Loucy (cell line): ENCODE measurements at regions not wholly inside any gene's neighbourhood (a gene's known extent, or its start where the extent isn't known, plus 50 kb on each side); places are given as distances from the start of the nearest gene placed in this dataset.

ENCODE experiments used
- EZH2phosphoT487 ChIP-seq: fragments of 200-600 bp; IDR thresholded peaks from 2 replicates; pipeline ENCODE4 v1.6.1; 2018; ENCODE audit warnings: antibody characterized with exemption, mild to moderate bottlenecking, moderate library complexity, borderline replicate concordance
- TF ChIP-seq, protein P1 (sequence below): fragments of 200-600 bp; sonication (generic); conservative IDR thresholded peaks from 2 replicates; pipeline ENCODE4 v1.5.1; 2014; ENCODE audit warnings: mild to moderate bottlenecking, antibody characterized with exemption, low read length

DNA sequence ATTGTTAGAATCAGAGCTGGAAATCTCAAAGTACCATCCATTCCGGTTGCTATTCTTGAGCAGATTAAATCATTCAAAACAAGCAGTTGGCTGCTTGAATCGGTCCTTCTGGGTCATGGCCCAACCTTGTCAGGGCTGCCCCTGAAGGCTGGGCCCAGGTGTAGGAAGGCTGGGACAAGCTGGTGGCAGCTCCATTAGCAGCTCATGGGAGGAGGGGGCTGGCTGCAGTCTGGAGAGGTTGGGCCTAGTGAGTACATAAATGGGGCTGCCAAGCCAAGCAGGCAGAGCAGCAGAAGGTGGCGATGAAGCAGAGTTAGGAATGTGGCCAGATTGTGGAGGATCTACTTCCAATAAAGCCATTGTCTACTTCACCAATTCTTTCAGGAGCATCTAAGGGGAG is 81.4 kb downstream of the ADCYAP1 start:
- TF ChIP-seq, protein P1, sequence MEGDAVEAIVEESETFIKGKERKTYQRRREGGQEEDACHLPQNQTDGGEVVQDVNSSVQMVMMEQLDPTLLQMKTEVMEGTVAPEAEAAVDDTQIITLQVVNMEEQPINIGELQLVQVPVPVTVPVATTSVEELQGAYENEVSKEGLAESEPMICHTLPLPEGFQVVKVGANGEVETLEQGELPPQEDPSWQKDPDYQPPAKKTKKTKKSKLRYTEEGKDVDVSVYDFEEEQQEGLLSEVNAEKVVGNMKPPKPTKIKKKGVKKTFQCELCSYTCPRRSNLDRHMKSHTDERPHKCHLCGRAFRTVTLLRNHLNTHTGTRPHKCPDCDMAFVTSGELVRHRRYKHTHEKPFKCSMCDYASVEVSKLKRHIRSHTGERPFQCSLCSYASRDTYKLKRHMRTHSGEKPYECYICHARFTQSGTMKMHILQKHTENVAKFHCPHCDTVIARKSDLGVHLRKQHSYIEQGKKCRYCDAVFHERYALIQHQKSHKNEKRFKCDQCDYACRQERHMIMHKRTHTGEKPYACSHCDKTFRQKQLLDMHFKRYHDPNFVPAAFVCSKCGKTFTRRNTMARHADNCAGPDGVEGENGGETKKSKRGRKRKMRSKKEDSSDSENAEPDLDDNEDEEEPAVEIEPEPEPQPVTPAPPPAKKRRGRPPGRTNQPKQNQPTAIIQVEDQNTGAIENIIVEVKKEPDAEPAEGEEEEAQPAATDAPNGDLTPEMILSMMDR: no peak
- TF ChIP-seq EZH2phosphoT487: no peak
